Stimulated activated CD8-positive, alpha-beta memory T cell treated with anti-CD3 and anti-CD28 coated beads, Interleukin-15, amount 100 ng/mL, for 4 hours (primary cell): ENCODE measurements at regions not wholly inside any gene's neighbourhood (a gene's known extent, or its start where the extent isn't known, plus 50 kb on each side); places are given as distances from the start of the nearest gene placed in this dataset.

Experiments
- DNase-seq, 2 donors: peaks; one replicate each; pipeline ENCODE4 v3.0.0-alpha.2; 2020; ENCODE audit warnings: low read depth in 2 of 2

- no peak for DNase-seq
These were observed 551.2 kb downstream of the RNF144A start for GRCh38 chr2:7468448-7468828.

GRCh38 chr2:7468955-7469354, 551.7 kb downstream of the RNF144A start:
- DNase-seq: no peak

- DNase-seq: no peak
These were observed 554.0 kb downstream of the RNF144A start for GRCh38 chr2:7471185-7471584.

- no peak for DNase-seq
These were observed 555.3 kb downstream of the RNF144A start for GRCh38 chr2:7472465-7472864.

- no peak for DNase-seq
These were observed 556.0 kb downstream of the RNF144A start for GRCh38 chr2:7473135-7473771.

- DNase-seq: no peak
These were observed 559.2 kb downstream of the RNF144A start for GRCh38 chr2:7476371-7476770.

GRCh38 chr2:7479603-7480002, 562.4 kb downstream of the RNF144A start:
- no peak for DNase-seq

- no peak for DNase-seq
These were observed 563.2 kb downstream of the RNF144A start for GRCh38 chr2:7480431-7480830.

- no peak for DNase-seq
These were observed 573.5 kb downstream of the RNF144A start for GRCh38 chr2:7490672-7491071.

GRCh38 chr2:7492719-7493118, 575.5 kb downstream of the RNF144A start:
- no peak for DNase-seq

- no peak for DNase-seq
These were observed 580.0 kb downstream of the RNF144A start for GRCh38 chr2:7497178-7497577.

- DNase-seq: no peak
These were observed 581.8 kb downstream of the RNF144A start for GRCh38 chr2:7499018-7499417.

- DNase-seq: no peak
These were observed 585.1 kb downstream of the RNF144A start for GRCh38 chr2:7502336-7502735.

- no peak for DNase-seq
These were observed 591.2 kb downstream of the RNF144A start for GRCh38 chr2:7508296-7508943.

GRCh38 chr2:7510353-7510752, 593.1 kb downstream of the RNF144A start:
- DNase-seq: no peak

- DNase-seq: no peak
These were observed 596.6 kb downstream of the RNF144A start for GRCh38 chr2:7513834-7514233.

GRCh38 chr2:7515327-7515726, 598.1 kb downstream of the RNF144A start:
- no peak for DNase-seq

GRCh38 chr2:7516484-7517063, 599.4 kb downstream of the RNF144A start:
- no peak for DNase-seq

GRCh38 chr2:7517088-7517487, 599.9 kb downstream of the RNF144A start:
- DNase-seq: no peak

GRCh38 chr2:7517851-7518250, 600.6 kb downstream of the RNF144A start:
- DNase-seq: no peak

- no peak for DNase-seq
These were observed 606.4 kb downstream of the RNF144A start for GRCh38 chr2:7523481-7524120.

GRCh38 chr2:7524195-7524594, 607.0 kb downstream of the RNF144A start:
- no peak for DNase-seq

GRCh38 chr2:7525746-7526145, 608.5 kb downstream of the RNF144A start:
- no peak for DNase-seq
